H1 (cell line): ENCODE measurements at regions not wholly inside any gene's neighbourhood (a gene's known extent, or its start where the extent isn't known, plus 50 kb on each side); places are given as distances from the start of the nearest gene placed in this dataset.

ENCODE experiments used
- CREB1 ChIP-seq: IDR thresholded peaks from 2 replicates; pipeline ENCODE4 v1.6.1; 2012; ENCODE audit warnings: inconsistent platforms
- EP300 ChIP-seq, 2 experiments: IDR thresholded peaks; 1 replicate in 1 of 2; 2 replicates in 1 of 2; pipeline ENCODE4 v1.6.1; 2011 to 2012; ENCODE audit warnings: low read depth in 2 of 2, low read length in 2 of 2, mild to moderate bottlenecking in 2 of 2, borderline replicate concordance in 1 of 2, inconsistent platforms in 1 of 2, moderate library complexity in 1 of 2
- NANOG ChIP-seq: IDR thresholded peaks from 2 replicates; pipeline ENCODE4 v1.6.1; 2011; ENCODE audit warnings: low read length, low read depth, mild to moderate bottlenecking, inconsistent platforms; ENCODE audit not compliant: insufficient read depth, poor library complexity, severe bottlenecking
- POU5F1 ChIP-seq: IDR thresholded peaks from 2 replicates; pipeline ENCODE4 v1.6.1; 2011; ENCODE audit warnings: low read depth, mild to moderate bottlenecking, low read length, moderate library complexity
- SRF ChIP-seq: IDR thresholded peaks from 2 replicates; pipeline ENCODE4 v1.6.1; 2011; ENCODE audit warnings: mild to moderate bottlenecking, low read depth, low read length, moderate library complexity
- TBP ChIP-seq: IDR thresholded peaks from 2 replicates; pipeline ENCODE4 v1.6.1; 2011; ENCODE audit warnings: low read depth, low read length, improper control_type of control experiment
- YY1 ChIP-seq: IDR thresholded peaks from 2 replicates; pipeline ENCODE4 v1.6.1; 2011; ENCODE audit warnings: low read depth, mild to moderate bottlenecking, low read length
- TF ChIP-seq, protein P1 (sequence below): fragments of 300-600 bp; sonication (generic); IDR thresholded peaks from 2 replicates; pipeline ENCODE4 v1.7.1; 2012; ENCODE audit warnings: low read length, moderate library complexity, mild to moderate bottlenecking, inconsistent platforms; ENCODE audit not compliant: insufficient replicate concordance
- TF ChIP-seq, protein P2 (sequence below): IDR thresholded peaks from 2 replicates; pipeline ENCODE4 v1.6.1; 2012; ENCODE audit warnings: low read length, inconsistent platforms

DNA sequence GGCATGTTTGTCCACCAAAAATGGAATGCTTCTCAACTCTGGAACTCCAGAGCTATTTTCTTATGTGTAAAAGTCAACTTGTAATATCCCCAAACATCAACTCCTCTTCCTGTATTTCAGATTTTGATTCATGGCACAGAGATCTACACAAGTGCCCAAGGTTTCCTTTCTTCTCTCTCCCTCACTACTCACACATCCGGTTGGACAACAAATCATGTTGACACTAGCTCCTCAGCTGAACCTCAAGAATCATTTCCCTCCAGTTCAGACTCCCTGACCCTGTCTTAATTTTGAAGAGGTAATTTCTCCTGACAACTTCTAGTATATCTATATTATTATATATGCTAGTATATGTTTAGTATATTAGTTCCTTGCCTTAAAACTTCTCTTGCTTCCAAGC, 485.4 kb upstream of the CCDC196 start (continued):
- TF ChIP-seq, protein P1, sequence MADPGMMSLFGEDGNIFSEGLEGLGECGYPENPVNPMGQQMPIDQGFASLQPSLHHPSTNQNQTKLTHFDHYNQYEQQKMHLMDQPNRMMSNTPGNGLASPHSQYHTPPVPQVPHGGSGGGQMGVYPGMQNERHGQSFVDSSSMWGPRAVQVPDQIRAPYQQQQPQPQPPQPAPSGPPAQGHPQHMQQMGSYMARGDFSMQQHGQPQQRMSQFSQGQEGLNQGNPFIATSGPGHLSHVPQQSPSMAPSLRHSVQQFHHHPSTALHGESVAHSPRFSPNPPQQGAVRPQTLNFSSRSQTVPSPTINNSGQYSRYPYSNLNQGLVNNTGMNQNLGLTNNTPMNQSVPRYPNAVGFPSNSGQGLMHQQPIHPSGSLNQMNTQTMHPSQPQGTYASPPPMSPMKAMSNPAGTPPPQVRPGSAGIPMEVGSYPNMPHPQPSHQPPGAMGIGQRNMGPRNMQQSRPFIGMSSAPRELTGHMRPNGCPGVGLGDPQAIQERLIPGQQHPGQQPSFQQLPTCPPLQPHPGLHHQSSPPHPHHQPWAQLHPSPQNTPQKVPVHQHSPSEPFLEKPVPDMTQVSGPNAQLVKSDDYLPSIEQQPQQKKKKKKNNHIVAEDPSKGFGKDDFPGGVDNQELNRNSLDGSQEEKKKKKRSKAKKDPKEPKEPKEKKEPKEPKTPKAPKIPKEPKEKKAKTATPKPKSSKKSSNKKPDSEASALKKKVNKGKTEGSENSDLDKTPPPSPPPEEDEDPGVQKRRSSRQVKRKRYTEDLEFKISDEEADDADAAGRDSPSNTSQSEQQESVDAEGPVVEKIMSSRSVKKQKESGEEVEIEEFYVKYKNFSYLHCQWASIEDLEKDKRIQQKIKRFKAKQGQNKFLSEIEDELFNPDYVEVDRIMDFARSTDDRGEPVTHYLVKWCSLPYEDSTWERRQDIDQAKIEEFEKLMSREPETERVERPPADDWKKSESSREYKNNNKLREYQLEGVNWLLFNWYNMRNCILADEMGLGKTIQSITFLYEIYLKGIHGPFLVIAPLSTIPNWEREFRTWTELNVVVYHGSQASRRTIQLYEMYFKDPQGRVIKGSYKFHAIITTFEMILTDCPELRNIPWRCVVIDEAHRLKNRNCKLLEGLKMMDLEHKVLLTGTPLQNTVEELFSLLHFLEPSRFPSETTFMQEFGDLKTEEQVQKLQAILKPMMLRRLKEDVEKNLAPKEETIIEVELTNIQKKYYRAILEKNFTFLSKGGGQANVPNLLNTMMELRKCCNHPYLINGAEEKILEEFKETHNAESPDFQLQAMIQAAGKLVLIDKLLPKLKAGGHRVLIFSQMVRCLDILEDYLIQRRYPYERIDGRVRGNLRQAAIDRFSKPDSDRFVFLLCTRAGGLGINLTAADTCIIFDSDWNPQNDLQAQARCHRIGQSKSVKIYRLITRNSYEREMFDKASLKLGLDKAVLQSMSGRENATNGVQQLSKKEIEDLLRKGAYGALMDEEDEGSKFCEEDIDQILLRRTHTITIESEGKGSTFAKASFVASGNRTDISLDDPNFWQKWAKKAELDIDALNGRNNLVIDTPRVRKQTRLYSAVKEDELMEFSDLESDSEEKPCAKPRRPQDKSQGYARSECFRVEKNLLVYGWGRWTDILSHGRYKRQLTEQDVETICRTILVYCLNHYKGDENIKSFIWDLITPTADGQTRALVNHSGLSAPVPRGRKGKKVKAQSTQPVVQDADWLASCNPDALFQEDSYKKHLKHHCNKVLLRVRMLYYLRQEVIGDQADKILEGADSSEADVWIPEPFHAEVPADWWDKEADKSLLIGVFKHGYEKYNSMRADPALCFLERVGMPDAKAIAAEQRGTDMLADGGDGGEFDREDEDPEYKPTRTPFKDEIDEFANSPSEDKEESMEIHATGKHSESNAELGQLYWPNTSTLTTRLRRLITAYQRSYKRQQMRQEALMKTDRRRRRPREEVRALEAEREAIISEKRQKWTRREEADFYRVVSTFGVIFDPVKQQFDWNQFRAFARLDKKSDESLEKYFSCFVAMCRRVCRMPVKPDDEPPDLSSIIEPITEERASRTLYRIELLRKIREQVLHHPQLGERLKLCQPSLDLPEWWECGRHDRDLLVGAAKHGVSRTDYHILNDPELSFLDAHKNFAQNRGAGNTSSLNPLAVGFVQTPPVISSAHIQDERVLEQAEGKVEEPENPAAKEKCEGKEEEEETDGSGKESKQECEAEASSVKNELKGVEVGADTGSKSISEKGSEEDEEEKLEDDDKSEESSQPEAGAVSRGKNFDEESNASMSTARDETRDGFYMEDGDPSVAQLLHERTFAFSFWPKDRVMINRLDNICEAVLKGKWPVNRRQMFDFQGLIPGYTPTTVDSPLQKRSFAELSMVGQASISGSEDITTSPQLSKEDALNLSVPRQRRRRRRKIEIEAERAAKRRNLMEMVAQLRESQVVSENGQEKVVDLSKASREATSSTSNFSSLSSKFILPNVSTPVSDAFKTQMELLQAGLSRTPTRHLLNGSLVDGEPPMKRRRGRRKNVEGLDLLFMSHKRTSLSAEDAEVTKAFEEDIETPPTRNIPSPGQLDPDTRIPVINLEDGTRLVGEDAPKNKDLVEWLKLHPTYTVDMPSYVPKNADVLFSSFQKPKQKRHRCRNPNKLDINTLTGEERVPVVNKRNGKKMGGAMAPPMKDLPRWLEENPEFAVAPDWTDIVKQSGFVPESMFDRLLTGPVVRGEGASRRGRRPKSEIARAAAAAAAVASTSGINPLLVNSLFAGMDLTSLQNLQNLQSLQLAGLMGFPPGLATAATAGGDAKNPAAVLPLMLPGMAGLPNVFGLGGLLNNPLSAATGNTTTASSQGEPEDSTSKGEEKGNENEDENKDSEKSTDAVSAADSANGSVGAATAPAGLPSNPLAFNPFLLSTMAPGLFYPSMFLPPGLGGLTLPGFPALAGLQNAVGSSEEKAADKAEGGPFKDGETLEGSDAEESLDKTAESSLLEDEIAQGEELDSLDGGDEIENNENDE = no peak
- no peak for TF ChIP-seq POU5F1
- TF ChIP-seq TBP = no peak
- TF ChIP-seq, protein P2, sequence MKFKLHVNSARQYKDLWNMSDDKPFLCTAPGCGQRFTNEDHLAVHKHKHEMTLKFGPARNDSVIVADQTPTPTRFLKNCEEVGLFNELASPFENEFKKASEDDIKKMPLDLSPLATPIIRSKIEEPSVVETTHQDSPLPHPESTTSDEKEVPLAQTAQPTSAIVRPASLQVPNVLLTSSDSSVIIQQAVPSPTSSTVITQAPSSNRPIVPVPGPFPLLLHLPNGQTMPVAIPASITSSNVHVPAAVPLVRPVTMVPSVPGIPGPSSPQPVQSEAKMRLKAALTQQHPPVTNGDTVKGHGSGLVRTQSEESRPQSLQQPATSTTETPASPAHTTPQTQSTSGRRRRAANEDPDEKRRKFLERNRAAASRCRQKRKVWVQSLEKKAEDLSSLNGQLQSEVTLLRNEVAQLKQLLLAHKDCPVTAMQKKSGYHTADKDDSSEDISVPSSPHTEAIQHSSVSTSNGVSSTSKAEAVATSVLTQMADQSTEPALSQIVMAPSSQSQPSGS = no peak
- no peak for TF ChIP-seq SRF
- TF ChIP-seq CREB1 = no peak
- TF ChIP-seq NANOG = no peak
- no peak for TF ChIP-seq YY1
- no peak for TF ChIP-seq EP300 (IDR thresholded peaks at IDR 0.05; ENCODE audit: borderline replicate concordance in 1 of 2, low read depth in 2 of 2, low read length in 2 of 2)
